ENCODE measurements at regions not wholly inside any gene's neighbourhood (a gene's known extent, or its start where the extent isn't known, plus 50 kb on each side); places are given as distances from the start of the nearest gene placed in this dataset.

GRCh38 chrX:9379697-9380551 lies 84.9 kb upstream of the TBL1X start:
- Histone ChIP-seq H3K36me3 (ENCODE audit: insufficient read depth in 1 of 2, low read depth in 1 of 2) (no peaks in the 10 kb centered on the region), H3K4me1 (no peaks in the 10 kb centered on the region), H3K27ac (no peak overlapping the region), H3K4me3 (no peak overlapping the region), H3K27me3 (ENCODE audit: insufficient read depth in 3 of 3, low read length in 2 of 3) (peaks cover 0 to 7% (median 0%) of the 10 kb centered on the region in 3 donors), H3K9me3 (no peaks in the 10 kb centered on the region)
- whole genome bisulfite sequencing, 3 donors: 66 to 75% (median 73%) methylated on average over 10 of the region's 10 CpGs
- ATAC-seq (no peak), DNase-seq (no peak)
- intact Hi-C loops (cut with DNase I): no loop called here
- TF ChIP-seq, protein P1, sequence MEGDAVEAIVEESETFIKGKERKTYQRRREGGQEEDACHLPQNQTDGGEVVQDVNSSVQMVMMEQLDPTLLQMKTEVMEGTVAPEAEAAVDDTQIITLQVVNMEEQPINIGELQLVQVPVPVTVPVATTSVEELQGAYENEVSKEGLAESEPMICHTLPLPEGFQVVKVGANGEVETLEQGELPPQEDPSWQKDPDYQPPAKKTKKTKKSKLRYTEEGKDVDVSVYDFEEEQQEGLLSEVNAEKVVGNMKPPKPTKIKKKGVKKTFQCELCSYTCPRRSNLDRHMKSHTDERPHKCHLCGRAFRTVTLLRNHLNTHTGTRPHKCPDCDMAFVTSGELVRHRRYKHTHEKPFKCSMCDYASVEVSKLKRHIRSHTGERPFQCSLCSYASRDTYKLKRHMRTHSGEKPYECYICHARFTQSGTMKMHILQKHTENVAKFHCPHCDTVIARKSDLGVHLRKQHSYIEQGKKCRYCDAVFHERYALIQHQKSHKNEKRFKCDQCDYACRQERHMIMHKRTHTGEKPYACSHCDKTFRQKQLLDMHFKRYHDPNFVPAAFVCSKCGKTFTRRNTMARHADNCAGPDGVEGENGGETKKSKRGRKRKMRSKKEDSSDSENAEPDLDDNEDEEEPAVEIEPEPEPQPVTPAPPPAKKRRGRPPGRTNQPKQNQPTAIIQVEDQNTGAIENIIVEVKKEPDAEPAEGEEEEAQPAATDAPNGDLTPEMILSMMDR (IDR thresholded peaks at IDR 0.05): no peak

GRCh38 chrX:9383655-9384054 lies 81.2 kb upstream of the TBL1X start:
- intact Hi-C loops (cut with DNase I): no loop called here
- ATAC-seq (no peak), DNase-seq (no peak)
- Histone ChIP-seq H3K4me3 (no peak overlapping the region), H3K36me3 (ENCODE audit: insufficient read depth in 1 of 2, low read depth in 1 of 2) (no peaks in the 10 kb centered on the region), H3K27ac (no peak overlapping the region), H3K27me3 (ENCODE audit: insufficient read depth in 3 of 3, low read length in 2 of 3) (peaks cover 0 to 7% (median 0%) of the 10 kb centered on the region in 3 donors), H3K4me1 (no peaks in the 10 kb centered on the region), H3K9me3 (no peaks in the 10 kb centered on the region)
- TF ChIP-seq, protein P1 (IDR thresholded peaks at IDR 0.05): no peak

GRCh38 chrX:9388450-9388849 lies 76.4 kb upstream of the TBL1X start:
- no peak overlapping the region for H3K4me3 ChIP-seq
- H3K4me1 ChIP-seq: no peaks in the 10 kb centered on the region
- intact Hi-C loops (cut with DNase I): no loop called here
- H3K27me3 ChIP-seq (ENCODE audit: insufficient read depth in 3 of 3, low read length in 2 of 3): no peaks in the 10 kb centered on the region
- H3K9me3 ChIP-seq: no peaks in the 10 kb centered on the region
- H3K27ac ChIP-seq: no peak overlapping the region
- H3K36me3 ChIP-seq (ENCODE audit: insufficient read depth in 1 of 2, low read depth in 1 of 2): no peaks in the 10 kb centered on the region
- DNase-seq (no peak), ATAC-seq (no peak)
- 45 to 70% (median 63%) methylated on average over 1 of the region's 1 CpG for WGBS, 3 donors
- TF ChIP-seq, protein P1 (IDR thresholded peaks at IDR 0.05): no peak

DNA sequence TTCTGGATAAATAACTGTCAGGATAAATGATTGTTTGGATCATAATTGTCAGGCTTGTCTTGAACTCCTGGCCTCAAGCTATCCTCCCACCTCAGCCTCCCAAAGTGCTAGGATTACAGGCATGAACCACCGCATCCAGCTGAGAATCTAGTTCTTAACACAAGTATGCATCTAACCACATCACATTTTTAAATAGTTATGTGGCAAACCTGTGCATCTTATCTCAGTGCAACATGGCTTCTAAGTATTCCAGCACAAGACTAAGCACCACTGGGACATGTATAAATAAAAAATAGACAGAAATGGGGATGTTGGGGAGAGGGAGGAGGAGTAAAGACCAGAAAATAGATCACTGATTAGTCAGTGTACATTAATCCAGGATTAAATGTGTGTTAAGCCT lies 74.7 kb upstream of the TBL1X start:
- TF ChIP-seq, protein P1 (IDR thresholded peaks at IDR 0.05): no peak
- no peak overlapping the region for H3K27ac ChIP-seq
- no peak overlapping the region for H3K4me3 ChIP-seq
- no peak for DNase-seq
- WGBS, 3 donors: 92 to 97% (median 92%) methylated on average over 1 of the region's 1 CpG
- intact Hi-C loops (cut with DNase I): no loop called here
- H3K27me3 ChIP-seq (ENCODE audit: insufficient read depth in 3 of 3, low read length in 2 of 3): no peaks in the 10 kb centered on the region
- no peaks in the 10 kb centered on the region for H3K9me3 ChIP-seq
- H3K4me1 ChIP-seq: no peaks in the 10 kb centered on the region
- ATAC-seq: no peak
- H3K36me3 ChIP-seq (ENCODE audit: insufficient read depth in 1 of 2, low read depth in 1 of 2): no peaks in the 10 kb centered on the region

All from psoas muscle (tissue), 7 donors.